ENCODE measurements at regions not wholly inside any gene's neighbourhood (a gene's known extent, or its start where the extent isn't known, plus 50 kb on each side); places are given as distances from the start of the nearest gene placed in this dataset.

DNA sequence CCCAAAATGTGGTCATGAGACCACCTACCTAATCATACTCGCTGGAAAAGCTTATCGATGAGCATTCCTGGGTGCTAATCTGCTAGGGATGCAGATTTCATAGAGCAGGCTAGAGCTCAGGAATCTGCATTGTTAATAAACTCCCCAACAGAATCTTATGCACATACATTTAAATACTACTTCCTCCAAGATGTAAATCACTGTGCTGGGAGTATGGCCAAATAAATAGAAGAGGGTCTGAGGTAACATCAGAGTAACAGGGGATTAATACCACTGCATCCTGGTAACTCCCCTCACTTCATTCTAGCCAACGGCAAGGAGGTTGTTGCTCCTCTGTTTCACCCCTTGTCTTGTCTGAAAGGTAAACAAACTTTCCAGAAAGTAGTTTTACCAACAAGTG lies 118.3 kb upstream of the SEMA6D start:
- Histone ChIP-seq H3K4me1 (ENCODE audit: control insufficient read depth, low read length) (no peaks in the 10 kb centered on the region), H3F3A (ENCODE audit: control insufficient read depth, insufficient read depth) (no peaks in the 10 kb centered on the region), H3K79me2 (ENCODE audit: control insufficient read depth, low read length) (no peaks in the 10 kb centered on the region), H3K9me2 (replicated peaks; ENCODE audit: control insufficient read depth, low read length) (no peaks in the 10 kb centered on the region), H3K27ac (ENCODE audit: low read depth, low read length) (no peak overlapping the region), H3K27me3 (ENCODE audit: control insufficient read depth, low read length) (no peaks in the 10 kb centered on the region), H3K9me3 (ENCODE audit: control insufficient read depth, insufficient read depth, low read length) (no peaks in the 10 kb centered on the region), H4K20me1 (ENCODE audit: control insufficient read depth, insufficient read depth, low read depth, low read length) (no peaks in the 10 kb centered on the region), H3K4me3 (ENCODE audit: low read length) (no peak overlapping the region), H3K36me3 (ENCODE audit: control insufficient read depth, low read length) (no peaks in the 10 kb centered on the region), H3K4me2 (ENCODE audit: low read length) (no peak overlapping the region)
- TF ChIP-seq CTCF (IDR thresholded peaks at IDR 0.05; ENCODE audit: low read depth, low read length, poor library complexity, severe bottlenecking) (no peak), EZH2phosphoT487 (IDR thresholded peaks at IDR 0.05; ENCODE audit: borderline replicate concordance, low read length) (no peak)

- H3K9me2 ChIP-seq (replicated peaks; ENCODE audit: control insufficient read depth, low read length), result no peaks in the 10 kb centered on the region
- H3K27ac ChIP-seq (ENCODE audit: low read depth, low read length), result no peak overlapping the region
- no peak overlapping the region for H3K4me3 ChIP-seq (ENCODE audit: low read length)
- no peaks in the 10 kb centered on the region for H3K79me2 ChIP-seq (ENCODE audit: control insufficient read depth, low read length)
- no peak overlapping the region for H3K4me2 ChIP-seq (ENCODE audit: low read length)
- H3K27me3 ChIP-seq (ENCODE audit: control insufficient read depth, low read length), result no peaks in the 10 kb centered on the region
- TF ChIP-seq EZH2phosphoT487 (IDR thresholded peaks at IDR 0.05; ENCODE audit: borderline replicate concordance, low read length) (no peak), CTCF (IDR thresholded peaks at IDR 0.05; ENCODE audit: low read depth, low read length, poor library complexity, severe bottlenecking) (no peak)
- H3F3A ChIP-seq (ENCODE audit: control insufficient read depth, insufficient read depth), result no peaks in the 10 kb centered on the region
- H3K4me1 ChIP-seq (ENCODE audit: control insufficient read depth, low read length), result no peaks in the 10 kb centered on the region
- H3K9me3 ChIP-seq (ENCODE audit: control insufficient read depth, insufficient read depth, low read length), result no peaks in the 10 kb centered on the region
- H4K20me1 ChIP-seq (ENCODE audit: control insufficient read depth, insufficient read depth, low read depth, low read length), result no peaks in the 10 kb centered on the region
- H3K36me3 ChIP-seq (ENCODE audit: control insufficient read depth, low read length), result no peaks in the 10 kb centered on the region
Observed at GRCh38 chr15:47599806-47600205, 117.5 kb upstream of the SEMA6D start.

DNA sequence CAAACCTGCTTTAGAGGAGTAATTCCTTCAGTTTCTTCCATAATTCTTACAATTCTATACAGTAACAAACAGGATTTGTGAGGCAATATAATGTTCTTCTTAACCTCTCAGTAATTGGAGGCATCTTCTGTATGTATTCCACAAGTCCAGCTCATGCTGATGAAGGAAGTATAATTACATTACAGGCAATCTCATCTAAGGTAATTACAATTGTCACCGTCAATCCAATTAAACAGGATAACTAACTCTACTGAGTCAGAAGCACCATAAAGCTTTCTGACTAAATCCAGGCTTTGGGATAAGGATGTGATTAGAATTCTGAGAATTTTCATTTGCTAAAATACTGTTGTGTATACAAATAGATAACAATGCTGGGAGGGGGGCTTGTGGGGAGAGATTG lies 115.2 kb upstream of the SEMA6D start:
- TF ChIP-seq EZH2phosphoT487 (IDR thresholded peaks at IDR 0.05; ENCODE audit: borderline replicate concordance, low read length) (no peak), CTCF (IDR thresholded peaks at IDR 0.05; ENCODE audit: low read depth, low read length, poor library complexity, severe bottlenecking) (no peak)
- no peaks in the 10 kb centered on the region for H4K20me1 ChIP-seq (ENCODE audit: control insufficient read depth, insufficient read depth, low read depth, low read length)

GRCh38 chr15:47603026-47603425 lies 114.3 kb upstream of the SEMA6D start:
- no peak overlapping the region for H3K4me2 ChIP-seq (ENCODE audit: low read length)
- no peaks in the 10 kb centered on the region for H3K9me3 ChIP-seq (ENCODE audit: control insufficient read depth, insufficient read depth, low read length)
- H3K4me3 ChIP-seq (ENCODE audit: low read length), result no peak overlapping the region
- H3K27me3 ChIP-seq (ENCODE audit: control insufficient read depth, low read length), result no peaks in the 10 kb centered on the region
- H3K27ac ChIP-seq (ENCODE audit: low read depth, low read length), result no peak overlapping the region
- no peaks in the 10 kb centered on the region for H3K36me3 ChIP-seq (ENCODE audit: control insufficient read depth, low read length)
- no peak for TF ChIP-seq CTCF (IDR thresholded peaks at IDR 0.05; ENCODE audit: low read depth, low read length, poor library complexity, severe bottlenecking)
- no peak for TF ChIP-seq EZH2phosphoT487 (IDR thresholded peaks at IDR 0.05; ENCODE audit: borderline replicate concordance, low read length)
- H4K20me1 ChIP-seq (ENCODE audit: control insufficient read depth, insufficient read depth, low read depth, low read length), result no peaks in the 10 kb centered on the region
- no peaks in the 10 kb centered on the region for H3K79me2 ChIP-seq (ENCODE audit: control insufficient read depth, low read length)
- H3K4me1 ChIP-seq (ENCODE audit: control insufficient read depth, low read length), result no peaks in the 10 kb centered on the region
- H3F3A ChIP-seq (ENCODE audit: control insufficient read depth, insufficient read depth), result no peaks in the 10 kb centered on the region
- H3K9me2 ChIP-seq (replicated peaks; ENCODE audit: control insufficient read depth, low read length), result no peaks in the 10 kb centered on the region

More for the DNA sequence above, 115.2 kb upstream of the SEMA6D start:
- Histone ChIP-seq H3F3A (ENCODE audit: control insufficient read depth, insufficient read depth) (no peaks in the 10 kb centered on the region), H3K9me3 (ENCODE audit: control insufficient read depth, insufficient read depth, low read length) (no peaks in the 10 kb centered on the region), H3K36me3 (ENCODE audit: control insufficient read depth, low read length) (no peaks in the 10 kb centered on the region), H3K9me2 (replicated peaks; ENCODE audit: control insufficient read depth, low read length) (no peaks in the 10 kb centered on the region), H3K27ac (ENCODE audit: low read depth, low read length) (no peak overlapping the region), H3K4me1 (ENCODE audit: control insufficient read depth, low read length) (no peaks in the 10 kb centered on the region), H3K4me3 (ENCODE audit: low read length) (no peak overlapping the region), H3K27me3 (ENCODE audit: control insufficient read depth, low read length) (no peaks in the 10 kb centered on the region), H3K79me2 (ENCODE audit: control insufficient read depth, low read length) (no peaks in the 10 kb centered on the region), H3K4me2 (ENCODE audit: low read length) (no peak overlapping the region)
